ENCODE measurements at regions not wholly inside any gene's neighbourhood (a gene's known extent, or its start where the extent isn't known, plus 50 kb on each side); places are given as distances from the start of the nearest gene placed in this dataset.
A peak's percentile ranks its signal among the peaks of the same experiment; 100 is the strongest.

GRCh38 chr9:1794547-1795270 is 220.4 kb upstream of the SMARCA2 start:
- no peak for DNase-seq (ENCODE audit: low read depth)
- H3K4me3 ChIP-seq (ENCODE audit: low read depth, low read length) = no peak overlapping the region
- TF ChIP-seq CTCF (IDR thresholded peaks at IDR 0.05; ENCODE audit: low read depth, low read length) (no peak), MAX (IDR thresholded peaks at IDR 0.05; ENCODE audit: low read depth, low read length) (no peak), POLR2A (IDR thresholded peaks at IDR 0.05; ENCODE audit: extremely low read depth, insufficient read length) (no peak), MYC (IDR thresholded peaks at IDR 0.05; ENCODE audit: low read depth, low read length) (no peak)

- no peak overlapping the region for H3K4me3 ChIP-seq (ENCODE audit: low read depth, low read length)
- DNase-seq (ENCODE audit: low read depth) = peak; percentile 33
- TF ChIP-seq POLR2A (IDR thresholded peaks at IDR 0.05; ENCODE audit: extremely low read depth, insufficient read length) = no peak
- TF ChIP-seq MAX (IDR thresholded peaks at IDR 0.05; ENCODE audit: low read depth, low read length) = no peak
- no peak for TF ChIP-seq CTCF (IDR thresholded peaks at IDR 0.05; ENCODE audit: low read depth, low read length)
- no peak for TF ChIP-seq MYC (IDR thresholded peaks at IDR 0.05; ENCODE audit: low read depth, low read length)
Measured at GRCh38 chr9:1804128-1804865, 210.8 kb upstream of the SMARCA2 start.

- TF ChIP-seq MAX (IDR thresholded peaks at IDR 0.05; ENCODE audit: low read depth, low read length) (no peak), MYC (IDR thresholded peaks at IDR 0.05; ENCODE audit: low read depth, low read length) (no peak), POLR2A (IDR thresholded peaks at IDR 0.05; ENCODE audit: extremely low read depth, insufficient read length) (no peak), CTCF (IDR thresholded peaks at IDR 0.05; ENCODE audit: low read depth, low read length) (no peak)
- no peak overlapping the region for H3K4me3 ChIP-seq (ENCODE audit: low read depth, low read length)
- DNase-seq (ENCODE audit: low read depth) = no peak
Measured at GRCh38 chr9:1829719-1830118, 185.4 kb upstream of the SMARCA2 start.

GRCh38 chr9:1832960-1833359 is 182.2 kb upstream of the SMARCA2 start:
- no peak overlapping the region for H3K4me3 ChIP-seq (ENCODE audit: low read depth, low read length)
- no peak for DNase-seq (ENCODE audit: low read depth)
- no peak for TF ChIP-seq CTCF (IDR thresholded peaks at IDR 0.05; ENCODE audit: low read depth, low read length)
- no peak for TF ChIP-seq MYC (IDR thresholded peaks at IDR 0.05; ENCODE audit: low read depth, low read length)
- TF ChIP-seq POLR2A (IDR thresholded peaks at IDR 0.05; ENCODE audit: extremely low read depth, insufficient read length) = no peak
- TF ChIP-seq MAX (IDR thresholded peaks at IDR 0.05; ENCODE audit: low read depth, low read length) = no peak

- TF ChIP-seq MYC (IDR thresholded peaks at IDR 0.05; ENCODE audit: low read depth, low read length) (no peak), POLR2A (IDR thresholded peaks at IDR 0.05; ENCODE audit: extremely low read depth, insufficient read length) (no peak), MAX (IDR thresholded peaks at IDR 0.05; ENCODE audit: low read depth, low read length) (peak; percentile 63), CTCF (IDR thresholded peaks at IDR 0.05; ENCODE audit: low read depth, low read length) (peak; percentile 99)
- DNase-seq (ENCODE audit: low read depth) = peak; percentile 78
- no peak overlapping the region for H3K4me3 ChIP-seq (ENCODE audit: low read depth, low read length)
Measured at GRCh38 chr9:1837453-1838084, 177.6 kb upstream of the SMARCA2 start.

All from NB4 (cell line).